ENCODE measurements at regions not wholly inside any gene's neighbourhood (a gene's known extent, or its start where the extent isn't known, plus 50 kb on each side); places are given as distances from the start of the nearest gene placed in this dataset.

DNA sequence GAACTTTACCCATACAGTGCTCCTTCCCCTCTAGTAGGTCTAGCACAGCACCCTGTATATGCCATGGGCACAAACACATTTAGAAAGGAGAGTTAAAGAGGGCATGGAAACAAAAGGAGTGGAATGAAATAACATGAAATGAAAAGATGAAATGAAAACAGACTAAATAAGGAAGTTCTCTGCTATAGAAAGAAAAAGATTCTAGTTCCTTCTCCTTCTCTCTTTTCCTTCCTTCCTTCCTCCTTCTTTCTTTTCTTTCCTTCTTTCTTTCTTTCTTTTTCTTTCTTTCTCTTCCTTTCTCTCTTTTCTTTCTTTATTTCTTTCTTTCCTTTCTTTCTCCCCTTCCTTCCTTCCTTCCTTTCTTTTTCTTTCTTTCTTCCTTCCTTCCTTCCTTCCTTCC lies 2197.4 kb downstream of the PCDH7 start:
- Mint-ChIP-seq H3K27ac (ENCODE audit: low read depth, unreplicated experiment) (peak overlapping the region; percentile 2), H3K9me3 (ENCODE audit: unreplicated experiment) (peaks cover 11% of the 10 kb centered on the region), H3K36me3 (ENCODE audit: insufficient read depth, unreplicated experiment) (no peaks in the 10 kb centered on the region), H3K4me3 (ENCODE audit: unreplicated experiment) (no peak overlapping the region), H3K4me1 (ENCODE audit: insufficient read depth, unreplicated experiment) (no peaks in the 10 kb centered on the region), H3K27me3 (ENCODE audit: insufficient read depth, unreplicated experiment) (no peaks in the 10 kb centered on the region)
- no TSS peak for BruUV-seq (replicated peaks)
- POLR2A ChIA-PET, result no interaction called here
- TF ChIP-seq, protein P1, sequence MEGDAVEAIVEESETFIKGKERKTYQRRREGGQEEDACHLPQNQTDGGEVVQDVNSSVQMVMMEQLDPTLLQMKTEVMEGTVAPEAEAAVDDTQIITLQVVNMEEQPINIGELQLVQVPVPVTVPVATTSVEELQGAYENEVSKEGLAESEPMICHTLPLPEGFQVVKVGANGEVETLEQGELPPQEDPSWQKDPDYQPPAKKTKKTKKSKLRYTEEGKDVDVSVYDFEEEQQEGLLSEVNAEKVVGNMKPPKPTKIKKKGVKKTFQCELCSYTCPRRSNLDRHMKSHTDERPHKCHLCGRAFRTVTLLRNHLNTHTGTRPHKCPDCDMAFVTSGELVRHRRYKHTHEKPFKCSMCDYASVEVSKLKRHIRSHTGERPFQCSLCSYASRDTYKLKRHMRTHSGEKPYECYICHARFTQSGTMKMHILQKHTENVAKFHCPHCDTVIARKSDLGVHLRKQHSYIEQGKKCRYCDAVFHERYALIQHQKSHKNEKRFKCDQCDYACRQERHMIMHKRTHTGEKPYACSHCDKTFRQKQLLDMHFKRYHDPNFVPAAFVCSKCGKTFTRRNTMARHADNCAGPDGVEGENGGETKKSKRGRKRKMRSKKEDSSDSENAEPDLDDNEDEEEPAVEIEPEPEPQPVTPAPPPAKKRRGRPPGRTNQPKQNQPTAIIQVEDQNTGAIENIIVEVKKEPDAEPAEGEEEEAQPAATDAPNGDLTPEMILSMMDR (IDR thresholded peaks at IDR 0.05; ENCODE audit: unreplicated experiment), result no peak
- CTCF ChIA-PET, result interaction anchor here (0.6 kb wide), 1 partner anchor 357 kb away, joined by 5 read pairs; no protein-coding TSS in a partner anchor
- no peak for DNase-seq (ENCODE audit: unreplicated experiment)
- intact Hi-C loops (cut with micrococcal nuclease), result no loop called here

DNA sequence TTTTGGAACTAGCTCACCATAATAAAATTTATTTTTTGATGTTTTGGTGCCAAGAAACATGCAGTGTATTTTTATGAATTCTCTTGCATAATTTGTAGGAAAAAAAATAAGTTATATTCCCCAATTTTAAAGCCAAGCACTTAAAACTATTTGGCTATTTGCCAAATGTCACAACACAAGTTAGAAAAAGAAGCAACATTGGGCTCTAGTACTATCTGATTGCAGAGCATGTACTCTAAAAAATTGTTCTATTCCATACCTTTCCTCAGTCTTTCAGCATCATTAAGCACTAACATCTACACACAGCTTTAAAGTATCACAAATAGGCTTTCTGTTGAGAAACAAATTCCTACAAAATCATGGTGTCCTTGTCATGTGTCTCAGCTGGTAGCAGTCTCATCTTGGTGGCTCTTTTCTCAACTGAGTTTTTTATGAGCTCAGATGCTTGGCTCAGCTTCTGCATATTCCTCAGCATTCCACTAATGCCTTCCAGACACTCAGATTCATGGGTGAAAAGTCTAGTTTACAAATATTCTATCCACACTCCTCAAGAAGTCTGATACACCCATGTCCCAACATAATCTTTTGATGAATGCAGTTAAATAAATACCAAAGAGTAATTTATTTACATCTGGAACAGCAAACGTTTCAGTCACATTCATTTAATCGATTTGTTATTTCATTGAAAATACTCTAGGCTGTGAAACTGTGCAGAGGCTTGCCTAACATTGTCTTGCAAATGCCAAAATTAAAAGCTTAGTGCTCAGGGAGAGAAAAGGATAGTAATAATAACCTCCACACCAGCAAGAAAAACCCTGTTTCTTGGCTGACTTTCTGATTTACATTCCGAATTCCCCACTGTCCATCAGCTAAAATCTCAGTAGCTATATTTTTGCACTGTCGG lies 2209.9 kb downstream of the PCDH7 start:
- no peaks in the 10 kb centered on the region for H3K27me3 Mint-ChIP-seq (ENCODE audit: insufficient read depth, unreplicated experiment)
- no peaks in the 10 kb centered on the region for H3K36me3 Mint-ChIP-seq (ENCODE audit: insufficient read depth, unreplicated experiment)
- peaks cover 18% of the 10 kb centered on the region for H3K4me1 Mint-ChIP-seq (ENCODE audit: insufficient read depth, unreplicated experiment)
- intact Hi-C loops (cut with micrococcal nuclease), result no loop called here
- H3K4me3 Mint-ChIP-seq (ENCODE audit: unreplicated experiment), result no peak overlapping the region
- no TSS peak for BruUV-seq (replicated peaks)
- CTCF ChIA-PET, result no interaction called here
- DNase-seq (ENCODE audit: unreplicated experiment), result no peak
- POLR2A ChIA-PET, result interaction anchor here (0.7 kb wide), 1 partner anchor 605 kb away, joined by 3 read pairs; no protein-coding TSS in a partner anchor
- peaks cover 8% of the 10 kb centered on the region for H3K9me3 Mint-ChIP-seq (ENCODE audit: unreplicated experiment)
- TF ChIP-seq, protein P1 (IDR thresholded peaks at IDR 0.05; ENCODE audit: unreplicated experiment), result no peak
- H3K27ac Mint-ChIP-seq (ENCODE audit: low read depth, unreplicated experiment), result no peak overlapping the region

DNA sequence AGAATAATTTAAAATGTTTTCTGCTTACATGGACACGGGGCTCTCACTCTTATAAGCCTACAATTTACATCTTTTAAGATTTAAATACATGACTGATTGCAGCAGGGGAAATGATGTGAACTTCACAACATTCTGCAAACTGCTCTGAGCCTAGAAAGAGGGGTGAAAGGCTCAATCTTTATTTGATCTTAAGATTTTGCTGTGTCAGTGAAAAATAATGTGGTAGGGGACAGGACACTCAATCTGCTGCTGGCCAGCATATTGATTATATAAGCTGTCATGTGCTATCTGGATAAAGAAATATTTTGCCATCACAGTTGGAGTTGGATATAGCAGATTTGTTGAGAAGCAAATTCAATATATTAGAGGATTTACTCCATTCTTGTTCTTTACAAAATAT lies 2210.5 kb downstream of the PCDH7 start:
- ChIA-PET CTCF (interaction anchor here (0.7 kb wide), 1 partner anchor 62 kb away, joined by 3 read pairs; no protein-coding TSS in a partner anchor), POLR2A (interaction anchor here (0.7 kb wide), 1 partner anchor 92 kb away, joined by 3 read pairs; no protein-coding TSS in a partner anchor)
- DNase-seq (ENCODE audit: unreplicated experiment), result no peak
- no TSS peak for BruUV-seq (replicated peaks)
- intact Hi-C loops (cut with micrococcal nuclease), result no loop called here
- H3K36me3 Mint-ChIP-seq (ENCODE audit: insufficient read depth, unreplicated experiment), result no peaks in the 10 kb centered on the region
- peaks cover 18% of the 10 kb centered on the region for H3K4me1 Mint-ChIP-seq (ENCODE audit: insufficient read depth, unreplicated experiment)
- H3K27ac Mint-ChIP-seq (ENCODE audit: low read depth, unreplicated experiment), result no peak overlapping the region
- TF ChIP-seq, protein P1 (IDR thresholded peaks at IDR 0.05; ENCODE audit: unreplicated experiment), result no peak
- H3K4me3 Mint-ChIP-seq (ENCODE audit: unreplicated experiment), result no peak overlapping the region
- peaks cover 8% of the 10 kb centered on the region for H3K9me3 Mint-ChIP-seq (ENCODE audit: unreplicated experiment)
- H3K27me3 Mint-ChIP-seq (ENCODE audit: insufficient read depth, unreplicated experiment), result no peaks in the 10 kb centered on the region

DNA sequence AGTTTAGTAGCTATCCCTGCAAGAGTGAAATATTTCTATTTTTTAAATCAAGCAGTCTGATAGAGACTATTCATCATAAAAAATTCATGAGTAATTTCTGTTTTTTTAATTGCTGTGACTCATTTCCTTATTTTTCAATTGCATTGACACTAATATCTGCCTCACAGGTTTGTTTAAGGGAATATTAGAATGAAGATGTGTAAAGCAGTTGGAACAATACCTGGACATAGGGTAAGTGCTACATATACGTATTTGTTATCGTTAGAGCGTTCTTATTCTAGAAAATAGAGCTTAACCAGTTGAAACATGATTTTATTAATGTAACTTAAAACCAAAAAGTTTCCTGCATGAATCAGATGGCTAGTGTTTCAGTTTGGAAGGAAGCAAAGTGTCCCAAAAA lies 2211.3 kb downstream of the PCDH7 start:
- TF ChIP-seq, protein P1 (IDR thresholded peaks at IDR 0.05; ENCODE audit: unreplicated experiment), result no peak
- CTCF ChIA-PET, result no interaction called here
- peaks cover 18% of the 10 kb centered on the region for H3K4me1 Mint-ChIP-seq (ENCODE audit: insufficient read depth, unreplicated experiment)
- DNase-seq (ENCODE audit: unreplicated experiment), result peak; percentile 18
- no peaks in the 10 kb centered on the region for H3K27me3 Mint-ChIP-seq (ENCODE audit: insufficient read depth, unreplicated experiment)
- H3K9me3 Mint-ChIP-seq (ENCODE audit: unreplicated experiment), result peaks cover 8% of the 10 kb centered on the region
- H3K27ac Mint-ChIP-seq (ENCODE audit: low read depth, unreplicated experiment), result no peak overlapping the region
- intact Hi-C loops (cut with micrococcal nuclease), result no loop called here
- POLR2A ChIA-PET, result no interaction called here
- H3K36me3 Mint-ChIP-seq (ENCODE audit: insufficient read depth, unreplicated experiment), result no peaks in the 10 kb centered on the region
- no peak overlapping the region for H3K4me3 Mint-ChIP-seq (ENCODE audit: unreplicated experiment)
- BruUV-seq (replicated peaks), result no TSS peak

Measured in MCF 10A (cell line).